H54 (cell line): ENCODE measurements at regions not wholly inside any gene's neighbourhood (a gene's known extent, or its start where the extent isn't known, plus 50 kb on each side); places are given as distances from the start of the nearest gene placed in this dataset.
"Not testable (repeated sequence)": the region's sequence is repeated elsewhere in the genome, so short reads cannot be mapped to it uniquely, and the experiment has no call there.

ENCODE experiments used
- DNase-seq: peaks from one replicate; pipeline ENCODE4 v3.0.0; 2011; ENCODE audit warnings: low spot score, mixed read lengths; ENCODE audit not compliant: insufficient read length
- FAIRE-seq: peaks from 3 replicates; lab custom pipeline; 2011; peaks lifted over from hg19 to GRCh38; lab: Jason Lieb, UNC
- POLR2A ChIP-seq: IDR thresholded peaks from 2 replicates; pipeline ENCODE4 v1.6.1; 2011; ENCODE audit warnings: low read depth, mild to moderate bottlenecking, low read length

DNA sequence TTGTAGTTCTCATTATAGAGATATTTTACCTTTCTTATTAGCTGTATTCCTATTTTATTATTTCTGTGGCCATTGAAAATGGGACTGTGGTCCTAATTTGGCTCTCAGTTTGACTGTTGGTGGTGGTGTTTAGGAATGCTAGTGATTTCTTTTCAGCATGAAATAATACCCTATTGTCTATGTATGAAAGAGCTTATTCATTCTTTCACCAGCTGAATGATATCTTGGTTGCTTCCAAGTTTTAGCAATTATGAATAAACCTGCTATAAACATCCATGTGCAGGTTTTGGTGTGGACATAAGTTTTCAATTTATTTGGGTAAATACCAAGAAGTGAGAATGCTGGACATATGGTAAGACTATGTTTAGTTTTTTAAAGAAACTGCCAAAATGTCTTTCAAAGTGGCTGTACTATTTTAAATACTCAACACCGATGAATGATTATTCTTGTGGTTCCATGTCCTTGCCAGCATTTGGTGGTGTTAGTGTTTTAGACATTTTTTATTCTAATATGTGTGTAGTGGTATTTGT lies 501.6 kb upstream of the GYPC start:
- TF ChIP-seq POLR2A = no peak
- FAIRE-seq (no peak), DNase-seq (no peak)

DNA sequence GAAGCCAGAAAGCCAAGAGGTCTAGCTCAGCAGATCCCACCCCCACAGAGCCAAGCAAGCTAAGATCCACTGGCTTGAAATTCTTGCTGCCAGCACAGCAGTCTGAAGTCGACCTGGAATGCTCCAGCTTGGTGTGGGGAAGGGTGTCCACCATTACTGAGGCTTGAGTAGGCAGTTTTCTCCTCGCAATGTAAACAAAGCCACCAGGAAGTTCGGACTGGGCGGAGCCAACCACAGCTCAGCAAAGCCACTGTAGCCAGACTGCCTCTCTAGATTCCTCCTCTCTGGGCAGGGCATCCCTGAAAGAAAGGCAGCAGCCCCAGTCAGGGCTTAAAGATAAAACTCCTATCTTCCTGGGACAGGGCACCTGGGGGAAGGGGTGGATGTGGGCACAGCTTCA lies 495.0 kb upstream of the GYPC start:
- DNase-seq, FAIRE-seq: not testable (repeated sequence)

DNA sequence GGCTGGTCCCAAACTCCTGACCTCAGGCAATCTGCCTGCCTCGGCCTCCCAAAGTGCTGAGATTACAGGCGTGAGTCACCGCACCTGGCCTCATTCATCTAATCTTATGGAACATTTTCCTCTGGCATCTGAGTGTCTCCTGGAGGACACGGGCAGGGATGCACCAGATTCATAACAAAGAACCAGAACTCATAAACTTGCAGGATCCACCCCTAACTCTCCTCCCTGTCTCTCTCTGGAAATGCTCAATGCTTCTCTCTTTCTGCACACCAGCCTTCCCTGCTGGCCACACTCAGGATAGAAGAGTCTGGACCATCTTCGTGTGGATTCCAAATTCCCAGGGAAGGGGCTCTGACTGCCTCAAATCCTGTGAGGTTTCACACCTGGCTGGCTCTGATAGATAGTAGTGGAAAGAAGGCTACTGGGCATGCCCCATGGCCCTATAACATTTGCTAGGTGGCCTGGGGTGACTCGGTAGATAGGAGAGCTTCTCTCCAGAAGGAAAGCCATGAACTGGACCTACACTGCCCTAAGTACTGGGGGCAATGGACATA lies 483.2 kb upstream of the GYPC start:
- TF ChIP-seq POLR2A = no peak
- no peak for DNase-seq
- no peak for FAIRE-seq

DNA sequence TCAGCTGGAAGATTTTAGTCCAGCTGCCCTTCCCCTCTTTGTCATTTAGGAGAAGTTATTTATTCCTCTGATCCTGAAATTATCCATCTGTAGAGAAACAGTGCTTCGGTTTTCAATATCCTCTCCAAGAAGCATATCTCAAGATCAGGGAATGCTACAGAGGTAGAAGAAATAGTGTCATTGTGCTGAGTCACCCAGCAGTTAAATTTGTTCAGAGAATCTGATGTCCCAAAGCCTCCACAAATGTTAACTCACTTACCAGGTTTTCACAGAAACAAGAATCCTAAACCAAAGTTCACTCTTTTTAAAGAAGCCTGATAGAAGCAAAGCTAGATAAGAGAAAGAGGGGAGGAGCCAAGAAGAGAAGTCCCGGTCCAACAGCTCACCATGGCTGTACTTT lies 480.7 kb upstream of the GYPC start:
- DNase-seq (no peak), FAIRE-seq (no peak)
- no peak for TF ChIP-seq POLR2A

DNA sequence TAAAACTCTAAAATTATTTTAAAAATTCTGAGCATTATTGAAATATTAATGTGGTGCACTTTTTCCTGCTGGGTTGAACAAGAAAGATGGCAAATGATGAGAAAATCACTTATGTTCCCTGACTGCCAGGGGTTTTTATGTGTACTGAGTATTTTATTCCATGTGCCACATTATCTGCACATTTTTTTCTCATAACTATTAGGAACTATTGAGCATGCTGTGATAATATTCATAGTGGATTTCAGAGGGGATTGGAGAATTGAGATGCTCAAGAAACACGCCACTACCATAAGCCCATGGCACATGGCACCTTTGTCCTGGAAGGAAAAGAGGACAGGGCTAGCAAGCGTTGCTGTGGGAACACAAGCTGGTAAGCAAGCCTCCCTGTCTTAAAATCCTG lies 478.5 kb upstream of the GYPC start:
- FAIRE-seq = no peak
- no peak for TF ChIP-seq POLR2A
- DNase-seq = no peak

DNA sequence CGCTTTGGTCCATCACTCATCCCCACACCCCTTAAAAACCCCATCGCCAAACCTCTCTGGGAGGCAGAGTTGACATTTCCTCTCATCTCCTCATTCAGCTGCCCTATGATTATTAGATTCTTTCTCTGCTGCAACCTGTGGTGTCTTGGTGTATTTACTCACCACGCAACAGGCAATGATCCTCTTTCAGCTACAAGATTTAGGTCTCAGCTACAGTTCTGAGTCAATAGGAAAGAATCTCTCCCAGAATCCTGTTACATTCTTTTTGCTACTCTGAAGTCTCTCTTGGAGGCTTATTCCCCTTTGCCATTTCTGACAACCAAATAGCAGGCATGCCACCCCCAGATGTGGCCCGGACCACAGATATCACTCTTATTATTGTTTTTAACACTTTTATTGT lies 468.3 kb upstream of the GYPC start:
- no peak for FAIRE-seq
- no peak for DNase-seq
- TF ChIP-seq POLR2A = no peak

DNA sequence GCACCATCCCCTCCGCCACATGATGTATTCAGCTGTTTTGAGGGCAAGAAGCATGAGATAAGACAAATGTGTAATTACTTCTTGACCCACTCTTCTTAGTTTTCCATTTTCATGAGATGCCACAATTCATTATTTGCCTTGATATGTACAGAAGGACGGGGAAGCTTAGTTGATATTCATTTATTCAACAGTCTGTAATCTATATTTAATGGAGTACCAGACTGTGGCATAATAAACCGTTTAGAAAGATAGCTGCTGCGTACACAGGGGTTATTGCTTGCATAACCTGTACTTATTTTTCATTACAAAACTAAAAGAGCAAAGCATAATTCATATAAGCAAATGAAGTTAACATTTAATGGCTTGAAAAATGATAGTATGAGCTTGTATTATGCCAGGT lies 466.4 kb upstream of the GYPC start:
- TF ChIP-seq POLR2A = no peak
- FAIRE-seq (no peak), DNase-seq (no peak)

DNA sequence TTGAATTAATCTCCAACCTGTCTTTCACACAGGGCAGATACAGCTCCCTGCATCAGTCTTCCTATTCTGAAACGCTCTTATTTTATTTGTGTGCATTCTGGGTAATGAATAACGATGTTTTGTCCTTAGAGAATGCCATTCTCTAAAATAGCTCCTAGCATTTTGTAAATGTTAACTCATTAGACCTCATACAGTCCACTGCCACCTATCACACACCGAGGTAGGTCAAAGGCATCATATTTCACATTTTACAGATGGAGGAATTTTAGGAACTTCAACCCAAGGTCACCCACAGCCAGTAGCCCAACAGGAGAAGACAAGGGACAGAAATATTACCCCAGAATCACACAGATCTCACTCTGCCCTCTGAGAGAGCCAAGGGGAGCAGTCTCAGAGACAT lies 455.4 kb upstream of the GYPC start:
- no peak for TF ChIP-seq POLR2A
- FAIRE-seq = no peak

DNA sequence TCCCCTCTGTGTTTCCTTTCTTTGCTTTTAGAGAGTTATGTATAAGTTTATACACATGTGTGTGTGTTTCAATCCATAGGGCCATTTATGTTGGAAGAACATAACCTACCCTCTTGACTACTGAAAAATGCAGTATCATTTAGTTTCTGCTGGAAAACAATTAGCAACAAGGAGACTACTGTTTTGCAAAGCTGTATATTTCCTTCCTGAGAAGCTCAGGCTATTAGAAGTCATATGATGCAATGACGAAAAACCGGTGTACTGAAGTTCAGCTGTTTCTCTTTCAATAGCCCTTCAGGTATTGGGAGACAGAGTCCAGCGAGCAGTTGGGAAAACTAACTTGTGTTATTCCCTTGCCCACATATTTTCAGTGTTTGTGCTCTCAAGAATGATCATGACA lies 447.7 kb upstream of the GYPC start:
- no peak for FAIRE-seq
- no peak for DNase-seq
- no peak for TF ChIP-seq POLR2A

More for the DNA sequence above, 455.4 kb upstream of the GYPC start:
- no peak for DNase-seq

DNA sequence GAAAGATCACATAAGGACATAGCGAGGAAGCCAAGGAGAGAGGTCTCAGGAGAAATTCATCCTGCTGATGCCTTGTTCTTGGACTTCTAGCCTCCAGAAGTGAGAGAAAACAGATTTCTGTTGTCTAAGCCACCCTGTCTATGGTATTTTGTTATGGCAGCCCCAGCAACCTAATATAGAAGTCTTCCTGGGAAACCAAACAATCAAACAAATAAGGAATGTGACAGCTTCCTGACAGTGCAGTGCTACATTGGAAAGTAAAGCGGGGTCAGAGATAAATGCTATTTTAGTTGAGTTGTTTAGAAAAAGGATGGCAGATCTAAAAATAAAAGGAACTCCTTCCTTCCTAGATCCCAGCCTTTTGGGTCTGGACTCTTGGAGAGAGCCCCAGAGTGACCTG lies 443.2 kb upstream of the GYPC start:
- DNase-seq = no peak
- no peak for TF ChIP-seq POLR2A
- no peak for FAIRE-seq

DNA sequence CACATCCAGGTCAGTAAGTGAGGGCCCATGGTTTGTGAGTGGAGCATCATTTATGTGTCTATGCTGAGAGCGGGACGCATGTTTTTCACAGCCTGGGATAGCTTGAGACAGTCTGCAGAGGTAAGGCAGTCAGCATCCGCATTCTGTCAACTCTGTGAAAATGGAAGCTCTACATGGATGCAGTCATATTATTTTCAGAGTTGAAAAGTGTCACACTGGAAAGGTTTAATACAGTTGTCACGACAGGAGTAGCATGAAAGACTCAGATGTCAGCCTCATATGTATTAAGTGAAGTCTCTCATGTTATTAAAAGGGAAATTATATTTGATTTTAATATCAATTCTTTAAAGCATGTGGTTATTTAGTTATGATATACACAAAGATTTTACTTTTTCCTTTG lies 436.9 kb upstream of the GYPC start:
- FAIRE-seq (no peak), DNase-seq (no peak)
- TF ChIP-seq POLR2A = no peak

DNA sequence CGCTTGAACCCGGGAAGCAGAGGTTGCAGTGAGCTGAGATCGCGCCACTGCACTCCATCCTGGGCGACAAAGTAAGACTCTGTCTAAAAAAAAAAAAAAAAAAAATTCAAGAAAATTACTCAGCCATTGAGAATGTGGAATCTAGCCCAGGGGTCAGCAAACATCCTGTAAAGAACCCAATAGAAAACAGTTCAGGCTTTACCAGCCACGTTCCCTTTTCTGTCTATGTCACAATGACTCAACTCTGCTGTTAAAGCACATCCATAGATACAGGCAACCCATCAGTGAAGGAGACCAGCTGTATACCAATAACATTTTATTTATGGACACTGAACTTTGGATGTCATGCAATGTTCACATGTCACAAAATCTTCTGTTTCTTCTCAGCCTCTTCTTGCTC lies 435.6 kb upstream of the GYPC start:
- TF ChIP-seq POLR2A = no peak
- FAIRE-seq (no peak), DNase-seq (no peak)

DNA sequence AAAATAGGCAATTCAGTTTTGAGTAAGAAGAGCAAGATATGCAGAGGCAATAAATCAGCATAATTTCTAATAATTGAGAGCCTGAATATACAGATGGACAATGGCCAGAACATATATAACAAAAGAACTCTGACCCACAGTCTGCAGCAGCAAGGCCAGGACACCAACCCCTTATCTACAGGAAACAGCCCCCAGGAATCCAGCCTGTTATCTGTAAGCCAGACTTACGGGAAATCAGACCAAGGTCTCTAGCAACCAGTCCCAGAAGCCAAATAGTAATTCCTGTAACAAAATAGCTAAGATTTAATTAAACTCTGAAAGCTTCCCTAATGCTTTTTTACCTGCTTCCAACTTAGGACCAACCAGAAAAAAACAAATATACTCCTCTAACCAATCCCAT lies 434.5 kb upstream of the GYPC start:
- DNase-seq = no peak
- FAIRE-seq = no peak
- TF ChIP-seq POLR2A = no peak

DNA sequence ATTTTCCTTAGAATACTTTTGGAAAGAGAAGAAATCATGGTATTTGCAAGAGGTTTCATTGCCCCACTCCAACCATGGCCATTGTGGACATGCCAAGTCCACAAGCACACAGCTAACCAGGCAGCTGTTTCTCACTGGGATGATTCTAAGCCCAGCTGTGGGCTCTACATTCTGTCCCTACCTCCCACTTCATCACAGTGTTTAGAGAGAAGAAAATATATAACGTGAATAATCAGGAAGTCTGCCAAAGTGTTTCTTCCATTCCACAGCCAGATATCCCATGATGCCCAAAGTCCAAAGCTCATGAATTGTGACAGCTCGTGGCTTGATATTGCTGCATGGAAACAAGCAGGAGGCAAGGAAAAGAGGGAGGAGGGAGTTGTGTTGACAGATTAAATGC lies 433.7 kb upstream of the GYPC start:
- no peak for FAIRE-seq
- DNase-seq = no peak
- no peak for TF ChIP-seq POLR2A

DNA sequence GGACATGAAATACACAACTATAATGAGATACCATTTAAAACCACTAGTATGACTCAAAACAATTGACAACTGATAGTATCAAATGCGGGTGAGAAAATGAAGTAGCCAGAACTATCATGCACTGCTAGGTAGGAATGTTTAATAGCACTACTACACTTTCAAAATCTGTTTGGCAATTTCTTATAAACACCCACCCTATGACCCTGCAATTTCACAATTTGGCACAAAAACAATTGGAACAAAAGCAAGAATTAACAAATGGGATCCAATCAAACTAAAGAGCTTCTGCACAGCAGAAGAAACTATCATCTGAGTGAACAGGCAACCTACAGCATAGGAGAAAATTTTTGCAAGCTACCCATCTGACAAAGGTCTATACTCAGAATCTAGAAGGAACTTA lies 431.2 kb upstream of the GYPC start:
- TF ChIP-seq POLR2A = no peak
- DNase-seq (no peak), FAIRE-seq (no peak)

DNA sequence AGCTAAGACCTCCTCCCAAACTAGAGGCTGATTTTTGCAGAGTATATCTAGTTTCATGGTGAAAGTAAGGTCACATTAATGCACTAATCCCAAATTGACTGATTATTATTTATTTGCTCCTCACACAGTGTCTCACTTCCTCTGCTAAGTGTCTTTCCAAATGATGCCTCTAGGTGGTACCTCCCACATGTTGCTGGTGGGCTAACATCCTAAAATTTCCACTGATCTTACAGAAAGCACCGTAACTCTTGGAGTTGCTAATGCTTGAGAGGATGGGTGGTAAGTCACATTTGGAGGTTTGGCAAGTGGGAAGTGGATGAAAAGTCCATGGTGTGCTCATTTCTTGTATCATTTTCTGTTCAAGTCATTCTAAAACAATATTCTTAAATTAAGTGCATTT lies 428.7 kb upstream of the GYPC start:
- DNase-seq (no peak), FAIRE-seq (no peak)
- no peak for TF ChIP-seq POLR2A
